ENCODE measurements at regions not wholly inside any gene's neighbourhood (a gene's known extent, or its start where the extent isn't known, plus 50 kb on each side); places are given as distances from the start of the nearest gene placed in this dataset.

- no peaks in the 10 kb centered on the region for H3K36me3 ChIP-seq
- no peaks in the 10 kb centered on the region for H3K9me3 ChIP-seq
- intact Hi-C loops (cut with DNase I): no loop called here
- H3K27me3 ChIP-seq: no peaks in the 10 kb centered on the region
- no peak overlapping the region for H3K27ac ChIP-seq
- TF ChIP-seq, protein P1, sequence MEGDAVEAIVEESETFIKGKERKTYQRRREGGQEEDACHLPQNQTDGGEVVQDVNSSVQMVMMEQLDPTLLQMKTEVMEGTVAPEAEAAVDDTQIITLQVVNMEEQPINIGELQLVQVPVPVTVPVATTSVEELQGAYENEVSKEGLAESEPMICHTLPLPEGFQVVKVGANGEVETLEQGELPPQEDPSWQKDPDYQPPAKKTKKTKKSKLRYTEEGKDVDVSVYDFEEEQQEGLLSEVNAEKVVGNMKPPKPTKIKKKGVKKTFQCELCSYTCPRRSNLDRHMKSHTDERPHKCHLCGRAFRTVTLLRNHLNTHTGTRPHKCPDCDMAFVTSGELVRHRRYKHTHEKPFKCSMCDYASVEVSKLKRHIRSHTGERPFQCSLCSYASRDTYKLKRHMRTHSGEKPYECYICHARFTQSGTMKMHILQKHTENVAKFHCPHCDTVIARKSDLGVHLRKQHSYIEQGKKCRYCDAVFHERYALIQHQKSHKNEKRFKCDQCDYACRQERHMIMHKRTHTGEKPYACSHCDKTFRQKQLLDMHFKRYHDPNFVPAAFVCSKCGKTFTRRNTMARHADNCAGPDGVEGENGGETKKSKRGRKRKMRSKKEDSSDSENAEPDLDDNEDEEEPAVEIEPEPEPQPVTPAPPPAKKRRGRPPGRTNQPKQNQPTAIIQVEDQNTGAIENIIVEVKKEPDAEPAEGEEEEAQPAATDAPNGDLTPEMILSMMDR (IDR thresholded peaks at IDR 0.05): no peak
- no peak for TF ChIP-seq POLR2A (IDR thresholded peaks at IDR 0.05)
- H3K4me3 ChIP-seq (replicated peaks in 1 of 3): no peak overlapping the region
- 69 to 76% methylated on average over 6 of the region's 6 CpGs for WGBS, 2 donors
- DNase-seq: no peak
- H3K4me1 ChIP-seq: peaks cover 0 to 7% of the 10 kb centered on the region in 2 donors
Measured at GRCh38 chr14:56886471-56887062, 76.3 kb upstream of the OTX2 start.

DNA sequence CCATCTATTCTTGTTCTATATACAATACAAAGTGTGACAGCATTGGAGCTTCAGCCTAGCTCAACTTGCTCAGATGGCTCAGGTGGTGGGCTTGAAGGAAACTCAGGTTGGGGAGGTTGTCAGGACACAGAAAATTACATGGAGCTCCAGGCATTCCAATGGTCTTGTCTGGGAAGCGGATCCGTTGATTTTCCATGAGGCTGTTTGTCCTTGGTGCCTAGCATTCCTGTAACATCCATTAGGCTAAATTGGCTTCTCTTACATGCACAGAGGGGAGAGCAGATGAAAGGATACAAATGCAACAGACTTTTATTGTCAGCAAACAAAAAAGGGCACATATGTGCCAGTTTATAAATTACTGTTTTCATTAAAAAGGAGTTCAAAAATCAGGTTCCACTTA, 75.5 kb upstream of the OTX2 start:
- intact Hi-C loops (cut with DNase I): no loop called here
- TF ChIP-seq POLR2A (IDR thresholded peaks at IDR 0.05): no peak
- TF ChIP-seq, protein P1 (IDR thresholded peaks at IDR 0.05): no peak
- Histone ChIP-seq H3K4me1 (peaks cover 0 to 7% of the 10 kb centered on the region in 2 donors), H3K36me3 (no peaks in the 10 kb centered on the region), H3K27ac (no peak overlapping the region), H3K4me3 (replicated peaks in 1 of 3) (no peak overlapping the region), H3K9me3 (no peaks in the 10 kb centered on the region), H3K27me3 (no peaks in the 10 kb centered on the region)
- 50% methylated on average over 2 of the region's 2 CpGs for WGBS, 2 donors
- no peak for DNase-seq

- Histone ChIP-seq H3K36me3 (no peaks in the 10 kb centered on the region), H3K27ac (no peak overlapping the region), H3K27me3 (no peaks in the 10 kb centered on the region), H3K9me3 (no peaks in the 10 kb centered on the region), H3K4me3 (replicated peaks in 1 of 3) (no peak overlapping the region), H3K4me1 (peaks cover 0 to 7% of the 10 kb centered on the region in 2 donors)
- TF ChIP-seq POLR2A (IDR thresholded peaks at IDR 0.05): no peak
- TF ChIP-seq, protein P1 (IDR thresholded peaks at IDR 0.05): no peak
- WGBS, 2 donors: 49 to 55% methylated on average over 6 of the region's 6 CpGs
- DNase-seq: no peak
- intact Hi-C loops (cut with DNase I): no loop called here
Measured at GRCh38 chr14:56884617-56885016, 74.3 kb upstream of the OTX2 start.

DNA sequence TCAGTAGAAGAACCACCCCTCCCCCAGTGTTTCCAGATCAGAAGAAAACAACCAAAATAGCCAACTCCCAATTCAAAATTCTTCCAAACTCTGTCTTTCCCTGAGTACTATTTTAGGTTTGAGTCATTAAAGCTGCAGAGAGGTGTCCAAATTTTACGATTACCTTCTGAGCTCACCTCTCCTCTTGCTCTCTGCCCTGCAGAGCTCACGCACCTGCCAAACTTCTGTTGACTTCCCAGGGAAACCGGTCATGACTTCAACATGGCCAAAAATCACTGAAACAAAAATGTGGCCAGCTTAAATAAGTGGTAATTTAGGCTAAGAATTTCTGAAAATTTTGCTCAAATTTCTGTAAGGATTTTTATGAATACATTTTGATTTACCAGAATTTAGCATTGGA, 70.9 kb upstream of the OTX2 start:
- intact Hi-C loops (cut with DNase I): no loop called here
- TF ChIP-seq, protein P1 (IDR thresholded peaks at IDR 0.05): no peak
- no peak for TF ChIP-seq POLR2A (IDR thresholded peaks at IDR 0.05)

GRCh38 chr14:56878766-56879165, 68.5 kb upstream of the OTX2 start:
- no peaks in the 10 kb centered on the region for H3K4me1 ChIP-seq
- no peak overlapping the region for H3K4me3 ChIP-seq (replicated peaks in 1 of 3)
- no peak for DNase-seq
- no peaks in the 10 kb centered on the region for H3K9me3 ChIP-seq
- H3K27ac ChIP-seq: no peak overlapping the region
- 94 to 97% methylated on average over 2 of the region's 2 CpGs for WGBS, 2 donors
- H3K36me3 ChIP-seq: no peaks in the 10 kb centered on the region
- H3K27me3 ChIP-seq: no peaks in the 10 kb centered on the region
- intact Hi-C loops (cut with DNase I): no loop called here
- no peak for TF ChIP-seq POLR2A (IDR thresholded peaks at IDR 0.05)
- TF ChIP-seq, protein P1 (IDR thresholded peaks at IDR 0.05): no peak

More for the DNA sequence above, 70.9 kb upstream of the OTX2 start:
- no peak overlapping the region for H3K4me3 ChIP-seq (replicated peaks in 1 of 3)
- no peaks in the 10 kb centered on the region for H3K36me3 ChIP-seq
- H3K4me1 ChIP-seq: no peaks in the 10 kb centered on the region
- H3K9me3 ChIP-seq: no peaks in the 10 kb centered on the region
- no peak for DNase-seq
- no peak overlapping the region for H3K27ac ChIP-seq
- H3K27me3 ChIP-seq: no peaks in the 10 kb centered on the region
- 80 to 83% methylated on average over 3 of the region's 3 CpGs for WGBS, 2 donors
